ENCODE measurements at regions not wholly inside any gene's neighbourhood (a gene's known extent, or its start where the extent isn't known, plus 50 kb on each side); places are given as distances from the start of the nearest gene placed in this dataset.

DNA sequence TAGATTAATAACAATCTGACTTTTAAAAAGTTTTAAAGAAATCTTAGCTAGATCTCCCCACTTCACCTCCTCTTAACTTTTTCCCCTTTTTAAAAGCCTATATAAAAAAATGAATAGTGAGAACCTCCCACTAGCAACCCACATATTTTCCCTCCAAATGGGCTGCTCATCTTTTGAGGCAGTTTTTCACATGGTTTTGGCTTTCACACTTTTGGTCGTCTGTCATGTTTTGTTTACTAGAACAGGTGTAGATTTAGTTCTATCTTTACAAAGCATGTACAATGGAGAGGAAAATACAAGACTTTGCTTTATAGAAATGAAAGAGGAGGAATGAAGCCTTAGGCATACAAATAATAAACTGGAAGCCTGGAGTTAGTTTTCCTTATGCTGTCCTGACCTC, 126.7 kb upstream of the EOMES start:
- TF ChIP-seq, protein P1, sequence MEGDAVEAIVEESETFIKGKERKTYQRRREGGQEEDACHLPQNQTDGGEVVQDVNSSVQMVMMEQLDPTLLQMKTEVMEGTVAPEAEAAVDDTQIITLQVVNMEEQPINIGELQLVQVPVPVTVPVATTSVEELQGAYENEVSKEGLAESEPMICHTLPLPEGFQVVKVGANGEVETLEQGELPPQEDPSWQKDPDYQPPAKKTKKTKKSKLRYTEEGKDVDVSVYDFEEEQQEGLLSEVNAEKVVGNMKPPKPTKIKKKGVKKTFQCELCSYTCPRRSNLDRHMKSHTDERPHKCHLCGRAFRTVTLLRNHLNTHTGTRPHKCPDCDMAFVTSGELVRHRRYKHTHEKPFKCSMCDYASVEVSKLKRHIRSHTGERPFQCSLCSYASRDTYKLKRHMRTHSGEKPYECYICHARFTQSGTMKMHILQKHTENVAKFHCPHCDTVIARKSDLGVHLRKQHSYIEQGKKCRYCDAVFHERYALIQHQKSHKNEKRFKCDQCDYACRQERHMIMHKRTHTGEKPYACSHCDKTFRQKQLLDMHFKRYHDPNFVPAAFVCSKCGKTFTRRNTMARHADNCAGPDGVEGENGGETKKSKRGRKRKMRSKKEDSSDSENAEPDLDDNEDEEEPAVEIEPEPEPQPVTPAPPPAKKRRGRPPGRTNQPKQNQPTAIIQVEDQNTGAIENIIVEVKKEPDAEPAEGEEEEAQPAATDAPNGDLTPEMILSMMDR (IDR thresholded peaks at IDR 0.05), result no peak
- TF ChIP-seq POLR2AphosphoS5 (IDR thresholded peaks at IDR 0.05) (no peak), POLR2A (IDR thresholded peaks at IDR 0.05) (no peak)

Data from breast epithelium (tissue), 3 donors.